NCI-H187 treated with DMSO at 0.1 percent for 48 hours (cell line): ENCODE measurements at regions not wholly inside any gene's neighbourhood (a gene's known extent, or its start where the extent isn't known, plus 50 kb on each side); places are given as distances from the start of the nearest gene placed in this dataset.
"Not testable (repeated sequence)": the region's sequence is repeated elsewhere in the genome, so short reads cannot be mapped to it uniquely, and the experiment has no call there.

Source experiments
- DNase-seq: peaks from one replicate; lab custom pipeline; 2025; lab: John Stamatoyannopoulos, UW

DNA sequence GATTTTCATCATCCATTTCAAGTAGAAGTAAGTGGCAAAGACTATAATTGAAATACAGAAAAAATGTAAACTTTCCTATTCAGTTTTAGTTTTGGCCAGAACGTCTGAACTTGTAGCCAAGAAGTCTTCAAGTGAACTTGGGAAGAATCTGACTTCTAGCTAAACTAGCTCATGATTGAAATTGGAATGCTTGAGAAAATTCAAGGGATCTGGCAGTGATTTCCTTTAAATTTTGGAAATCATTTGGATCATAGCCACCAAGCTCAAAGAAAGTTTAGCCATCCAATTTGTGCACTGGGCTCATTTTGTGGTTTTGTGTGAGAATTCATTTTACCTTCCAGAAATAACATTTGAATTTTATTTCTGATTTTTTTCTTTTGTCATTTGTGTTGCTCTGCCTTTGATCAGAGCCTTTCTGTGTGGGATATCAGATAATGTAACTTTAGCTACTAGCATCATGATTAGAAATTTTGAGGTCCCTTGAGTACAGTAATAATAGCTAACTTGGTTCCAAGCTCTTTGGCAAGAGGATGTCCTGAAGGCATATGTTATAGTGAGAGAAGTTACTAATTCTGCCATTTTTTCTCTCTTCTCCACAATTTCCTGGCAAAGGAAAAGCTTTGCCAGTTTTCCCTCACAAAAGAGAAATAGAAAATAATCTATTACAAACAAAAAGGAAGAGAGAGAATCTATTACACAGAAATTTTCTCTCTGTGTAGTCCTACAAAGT is 2123.7 kb upstream of the RAG2 start:
- DNase-seq = no peak

DNA sequence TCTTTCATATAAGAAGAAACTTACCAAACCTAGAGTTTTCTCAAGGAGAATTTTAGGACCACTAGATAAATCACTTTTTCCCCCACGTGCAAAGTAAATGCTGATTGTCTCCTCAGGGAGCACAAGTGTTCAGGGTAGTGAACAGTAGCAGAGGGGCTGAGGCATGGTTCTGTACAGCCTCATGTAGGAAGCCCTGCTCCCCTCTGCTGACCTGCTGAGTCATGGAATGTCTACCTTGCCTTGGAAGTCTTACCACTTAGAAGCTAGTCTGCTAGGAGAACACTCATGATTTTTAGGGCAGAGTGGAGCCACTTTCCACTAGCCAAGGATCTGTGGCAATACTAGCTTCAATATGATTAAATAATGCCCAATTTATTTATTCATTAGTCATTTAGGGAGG is 2120.6 kb upstream of the RAG2 start:
- no peak for DNase-seq

DNA sequence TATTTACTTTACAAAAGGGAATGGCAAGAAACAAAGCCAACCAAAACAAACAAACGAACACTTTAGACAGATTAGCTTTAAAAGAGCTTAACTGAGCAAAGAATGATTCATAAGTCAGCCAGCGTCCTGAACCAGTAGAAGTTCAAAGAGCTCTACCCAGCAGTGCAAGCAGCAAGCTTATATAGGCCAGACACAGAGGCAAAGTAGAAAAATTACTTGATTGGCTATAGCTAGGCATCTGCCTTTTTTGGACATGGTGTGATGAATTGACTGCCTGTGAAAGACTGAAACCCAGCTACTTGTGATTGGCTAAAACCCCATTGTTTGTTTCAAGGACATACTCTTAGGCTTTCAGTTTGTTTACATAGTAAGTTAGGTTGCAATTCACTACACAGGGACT is 2120.0 kb upstream of the RAG2 start:
- no peak for DNase-seq

DNA sequence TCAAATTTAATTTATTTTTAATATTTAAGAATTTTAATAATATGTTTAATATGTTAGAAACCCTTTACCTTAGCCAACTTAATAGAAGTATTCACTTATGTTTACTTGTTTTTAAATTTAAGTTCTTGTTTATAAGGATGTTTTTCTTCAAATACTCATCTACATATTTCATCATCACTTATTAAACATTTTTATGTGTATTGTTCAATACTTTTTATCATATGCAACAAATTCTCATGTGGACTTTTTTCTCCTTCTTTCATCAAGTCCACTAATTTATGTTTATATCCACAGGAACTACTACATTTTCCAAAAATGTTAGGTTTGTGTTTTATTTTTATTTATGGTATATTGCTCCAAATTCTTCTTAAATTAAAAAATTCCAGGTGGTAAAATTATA is 2113.1 kb upstream of the RAG2 start:
- no peak for DNase-seq

DNA sequence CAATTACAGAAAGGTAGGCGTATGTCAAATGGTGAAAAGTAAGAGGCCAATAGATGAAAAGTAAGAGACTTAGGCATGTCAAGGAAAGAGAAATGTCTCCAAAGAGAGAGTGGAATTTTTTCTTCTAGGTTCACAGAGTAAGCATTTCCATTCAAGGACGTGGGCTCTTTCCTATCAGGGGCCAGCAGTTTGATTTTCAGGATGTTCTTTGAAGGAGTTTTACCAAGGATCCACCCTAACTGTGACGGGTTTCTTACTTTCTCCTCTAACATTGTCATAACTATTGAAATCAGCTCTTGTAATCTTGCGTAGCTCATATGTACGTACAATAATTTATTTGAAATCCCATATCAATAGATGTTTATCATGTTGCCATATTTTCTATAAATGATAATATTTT is 2112.2 kb upstream of the RAG2 start:
- no peak for DNase-seq

DNA sequence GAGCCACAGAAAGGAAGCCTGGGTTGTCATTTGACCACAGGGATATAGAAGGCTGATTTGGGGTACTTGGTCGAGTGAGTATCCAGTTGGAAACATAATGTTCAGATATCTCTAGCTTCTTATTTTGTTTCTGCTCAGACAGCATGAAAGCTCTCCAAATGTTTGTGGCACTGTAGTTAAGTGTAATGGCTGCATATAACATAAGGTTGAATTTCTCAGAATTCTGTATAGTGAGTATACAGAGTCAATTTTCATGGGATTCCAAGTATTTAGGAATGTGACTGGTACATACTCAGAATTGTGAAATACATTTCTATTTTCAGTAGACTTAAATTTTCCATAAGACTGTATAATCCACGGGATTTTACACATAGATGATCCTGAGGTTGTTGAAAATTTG is 2102.1 kb upstream of the RAG2 start:
- no peak for DNase-seq

DNA sequence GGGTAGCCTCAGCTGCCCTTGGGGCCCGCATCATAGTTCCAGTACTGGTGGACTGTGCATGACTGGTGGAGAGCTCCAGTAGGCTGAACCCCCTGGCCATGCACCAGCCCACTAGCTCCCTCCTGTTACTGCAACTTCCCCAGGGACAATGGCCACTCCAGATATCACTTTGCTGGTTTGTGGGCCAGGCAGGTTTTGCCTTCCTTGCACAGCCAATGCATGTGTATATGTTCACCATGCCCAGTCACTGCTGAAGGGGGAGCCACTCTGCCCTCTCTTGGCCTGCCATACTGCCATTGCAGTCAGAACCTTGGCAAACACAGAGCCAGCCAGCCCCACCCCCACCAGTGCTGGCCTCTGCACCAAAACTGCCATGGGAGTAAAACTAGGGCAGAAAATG is 2095.3 kb upstream of the RAG2 start:
- no peak for DNase-seq

DNA sequence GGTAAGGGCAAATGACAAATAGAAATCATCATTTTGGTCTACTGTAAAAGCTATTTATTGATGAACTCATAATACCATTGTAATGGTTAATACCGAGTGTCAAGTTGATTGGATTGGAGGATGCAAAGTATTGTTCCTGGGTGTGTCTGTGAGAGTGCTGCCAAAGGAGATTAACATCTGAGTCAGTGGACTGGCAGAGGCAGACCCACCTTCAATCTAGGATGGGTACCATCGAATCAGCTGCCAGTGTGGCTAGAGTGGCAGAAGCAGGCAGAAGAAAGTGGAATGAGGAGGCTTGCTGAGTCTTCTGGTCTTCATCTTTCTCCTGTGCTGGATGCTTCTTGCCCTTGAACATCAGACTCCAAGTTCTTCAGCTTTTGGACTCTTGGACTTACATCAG is 2092.2 kb upstream of the RAG2 start:
- not testable (repeated sequence) for DNase-seq

DNA sequence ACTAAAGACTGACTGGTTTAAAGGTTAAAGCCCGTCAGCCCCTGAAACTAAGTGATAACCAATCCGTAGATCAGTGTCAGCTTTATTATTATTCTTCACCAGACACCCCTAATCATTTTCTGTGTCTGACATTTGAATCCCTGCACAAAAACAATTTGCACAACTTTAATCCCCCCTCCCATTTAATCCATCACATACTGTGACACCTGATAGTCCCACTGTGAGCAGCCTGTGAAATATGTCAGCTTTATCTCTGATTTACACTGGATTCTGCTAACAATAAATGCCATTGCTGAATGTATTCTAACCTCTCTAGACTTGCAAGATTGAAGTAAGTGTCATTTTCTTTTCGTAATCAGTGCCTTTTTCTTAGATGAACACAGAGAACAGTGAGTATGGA is 2089.0 kb upstream of the RAG2 start:
- DNase-seq = no peak

DNA sequence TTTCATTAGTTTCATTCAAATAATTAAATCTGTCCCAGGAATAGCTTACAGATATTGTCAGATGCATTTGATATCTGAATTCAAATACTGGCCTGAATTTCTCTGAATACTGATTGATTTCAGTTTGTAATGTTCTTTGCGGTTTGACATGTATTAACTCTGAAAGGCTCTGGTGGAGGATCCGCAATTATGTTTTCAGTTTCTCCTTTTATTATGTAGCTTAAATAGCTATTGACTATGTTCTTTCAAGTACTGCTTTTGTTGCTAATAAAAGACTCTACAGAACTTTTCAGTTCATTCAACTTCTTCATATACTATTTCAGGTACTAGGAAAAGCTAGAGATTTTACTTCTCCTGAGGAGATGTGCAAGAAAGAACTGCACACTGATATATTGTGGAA is 2085.4 kb upstream of the RAG2 start:
- no peak for DNase-seq

DNA sequence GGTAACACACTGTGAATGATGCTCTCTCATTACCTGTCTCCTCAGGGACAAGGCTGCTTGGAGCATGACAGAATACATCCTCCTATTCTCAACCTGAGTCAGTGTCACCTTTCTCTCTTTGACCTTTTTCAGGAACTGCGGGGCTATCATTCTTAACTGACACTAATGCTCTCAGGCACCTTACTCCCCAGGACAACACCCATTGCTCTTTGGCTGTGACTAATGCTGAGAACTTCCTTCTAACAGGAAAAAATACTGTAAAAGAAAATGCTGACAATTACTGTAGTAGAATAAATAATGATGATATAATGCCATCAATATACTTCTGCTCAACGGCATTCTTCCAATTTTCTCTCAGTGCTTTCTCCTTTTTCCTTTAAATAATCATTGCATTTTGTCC is 2082.7 kb upstream of the RAG2 start:
- DNase-seq = no peak

DNA sequence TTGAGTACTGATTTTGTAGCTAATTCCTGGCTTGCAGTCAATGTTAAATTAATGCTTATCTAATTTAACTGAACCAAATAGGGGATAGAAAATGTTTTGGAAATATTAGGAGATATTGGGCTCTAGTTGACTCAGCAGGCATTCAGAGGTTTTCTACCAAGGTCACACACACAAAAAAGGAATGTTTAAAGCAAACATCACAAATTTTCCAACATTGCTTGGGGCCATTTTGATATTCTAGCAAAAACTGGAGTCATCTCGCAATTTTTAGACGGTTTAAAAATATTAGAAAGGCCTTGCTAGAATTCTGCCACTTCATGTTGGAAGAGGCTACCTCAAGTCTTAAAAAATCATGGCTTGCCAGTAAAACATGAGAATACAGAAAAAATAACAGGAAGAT is 2082.1 kb upstream of the RAG2 start:
- no peak for DNase-seq

DNA sequence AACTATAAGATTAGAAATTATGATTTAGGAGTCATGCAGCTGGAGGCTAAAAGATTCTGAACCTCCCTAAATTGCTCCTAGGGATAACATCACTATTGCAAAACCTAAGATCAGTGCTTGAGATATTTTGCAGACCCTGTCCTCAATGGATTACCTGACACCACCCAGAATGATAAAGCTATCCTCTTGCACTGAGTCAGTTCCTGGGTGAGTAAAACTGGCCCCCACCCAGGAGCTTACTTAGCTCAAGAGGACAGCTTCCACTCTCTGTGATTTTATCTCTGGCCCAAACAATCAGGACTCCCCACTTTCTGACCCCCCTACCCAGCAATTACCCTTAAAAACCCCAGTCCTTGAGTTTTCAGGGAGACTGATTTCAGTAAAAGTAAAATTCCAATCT is 2074.4 kb upstream of the RAG2 start:
- DNase-seq = no peak

DNA sequence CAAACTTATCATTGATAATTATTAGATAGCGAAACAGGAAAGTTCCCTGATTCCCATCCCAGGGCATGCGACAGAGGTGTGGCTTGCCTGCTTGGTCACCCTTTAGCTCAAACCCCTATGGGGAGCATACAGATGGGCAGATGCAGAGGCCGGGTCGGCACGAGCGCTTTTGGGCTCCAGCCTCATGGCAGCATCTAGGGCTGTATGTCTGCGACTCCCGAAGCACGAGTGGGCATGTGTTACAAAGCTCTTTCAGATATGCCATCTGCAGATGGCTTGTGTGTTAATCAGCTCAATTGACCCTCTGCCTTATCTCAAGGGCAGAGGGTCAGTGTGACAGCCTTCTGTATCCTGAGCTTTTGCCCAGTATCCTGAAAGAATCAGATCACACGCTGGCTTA is 2069.3 kb upstream of the RAG2 start:
- DNase-seq = no peak

DNA sequence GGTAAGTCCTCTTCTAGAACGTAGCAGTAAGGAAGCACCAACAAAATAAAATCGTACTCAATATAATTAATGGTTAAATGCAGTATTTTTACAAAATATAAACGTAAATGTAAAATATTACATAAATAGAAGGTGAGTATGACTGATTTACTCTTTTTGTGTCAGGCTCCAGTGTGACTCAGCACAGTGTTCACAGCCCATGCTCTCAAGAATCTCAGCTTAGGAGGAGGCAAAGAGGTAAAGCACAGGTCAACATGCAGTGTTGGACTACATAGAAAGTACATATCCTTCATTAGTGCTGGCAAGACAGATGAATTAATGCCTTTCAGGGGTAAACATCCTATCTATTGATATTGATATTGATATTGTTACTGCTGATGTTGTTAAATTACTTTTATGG is 2050.6 kb upstream of the RAG2 start:
- DNase-seq = no peak

DNA sequence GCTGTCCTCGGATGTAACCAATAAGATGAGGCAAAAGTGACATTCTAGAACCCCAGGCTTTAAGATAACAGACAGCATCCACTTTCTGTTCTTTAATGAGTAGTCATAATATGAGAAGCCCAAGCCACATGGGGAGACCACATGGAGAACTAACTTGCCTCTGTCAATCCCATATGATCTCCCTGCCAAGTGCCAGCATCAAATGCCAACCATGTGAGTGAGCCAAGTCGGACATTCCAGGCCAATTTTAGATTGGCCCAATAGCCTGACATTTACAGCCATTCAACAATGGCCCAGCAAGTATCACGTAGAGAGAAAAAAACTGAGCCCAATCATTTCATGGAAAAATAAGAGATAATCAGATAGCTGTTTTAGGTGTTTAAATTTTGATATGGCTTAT is 2048.3 kb upstream of the RAG2 start:
- no peak for DNase-seq

DNA sequence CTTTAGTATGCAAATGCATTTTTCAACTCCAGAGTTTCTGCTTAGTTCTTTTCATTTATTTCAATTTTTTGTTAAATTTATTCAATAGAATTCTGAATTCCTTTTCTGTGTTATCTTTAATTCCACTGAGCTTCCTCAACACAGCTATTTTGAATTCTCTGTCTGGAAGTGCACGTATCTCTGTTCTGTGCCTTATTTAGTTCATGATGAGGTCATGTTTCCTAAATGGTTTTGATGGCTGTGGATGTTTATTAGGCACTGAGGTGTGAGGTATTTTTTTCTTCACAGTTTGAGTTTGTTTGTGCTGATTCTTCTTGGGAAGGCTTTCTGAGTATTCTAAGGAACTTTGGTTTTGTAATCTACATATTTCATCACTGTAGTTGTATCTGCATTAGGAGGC is 2042.8 kb upstream of the RAG2 start:
- no peak for DNase-seq

DNA sequence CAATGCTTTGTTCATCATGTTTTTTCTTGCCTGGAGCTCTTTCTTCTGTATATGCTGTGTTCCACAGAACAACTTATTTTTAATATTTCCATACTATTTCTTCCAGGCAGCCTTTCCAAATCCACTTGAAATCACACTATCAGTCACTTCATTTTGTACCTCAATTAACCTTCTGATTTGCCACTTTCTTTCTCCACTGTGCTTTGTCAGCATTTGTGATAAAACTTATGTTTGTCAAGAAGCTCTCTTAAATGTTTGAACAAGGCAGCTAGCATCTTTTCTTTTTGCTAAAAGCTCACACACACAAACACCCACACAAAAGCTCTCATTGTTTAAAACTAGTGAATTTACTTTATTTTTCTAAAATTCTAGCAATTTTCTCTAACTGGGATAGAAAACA is 2014.7 kb upstream of the RAG2 start:
- DNase-seq = no peak

DNA sequence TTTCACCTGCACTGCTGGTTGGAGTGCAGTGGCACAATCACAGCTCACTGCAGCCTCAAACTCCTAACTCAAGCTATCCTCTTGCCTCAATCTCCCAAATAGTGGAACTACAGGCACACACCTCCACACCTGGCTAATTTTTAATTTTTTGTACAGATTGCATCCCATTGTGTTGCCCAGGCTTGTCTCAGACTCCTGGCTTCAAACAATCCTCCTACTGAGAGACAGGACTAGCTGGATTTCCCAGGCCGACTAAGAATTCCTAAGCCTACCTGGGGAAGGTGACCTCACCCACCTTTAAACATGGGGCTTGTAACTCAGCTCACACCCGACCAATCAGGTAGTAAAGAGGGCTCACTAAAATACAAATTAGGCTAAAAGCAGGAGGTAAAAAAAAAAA is 2003.3 kb upstream of the RAG2 start:
- not testable (repeated sequence) for DNase-seq

DNA sequence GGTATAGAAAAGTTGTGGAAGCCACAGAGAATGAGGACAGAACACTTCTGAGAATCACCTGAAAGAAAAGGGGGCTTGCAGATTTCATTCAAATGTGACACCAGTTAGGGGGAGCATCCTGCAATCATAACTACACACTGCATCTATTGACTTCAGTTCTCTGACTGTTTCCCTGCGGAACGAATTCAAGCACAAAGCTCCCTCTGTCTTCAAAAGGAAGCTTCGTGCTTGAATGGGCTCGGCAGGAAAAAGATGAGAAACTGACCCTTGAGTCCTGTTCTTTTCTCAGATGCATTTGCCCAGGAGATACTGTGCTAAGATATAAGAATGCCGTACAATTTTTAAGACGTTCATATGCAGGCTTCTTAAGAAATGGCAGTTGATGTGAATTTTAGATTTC is 2000.4 kb upstream of the RAG2 start:
- no peak for DNase-seq

DNA sequence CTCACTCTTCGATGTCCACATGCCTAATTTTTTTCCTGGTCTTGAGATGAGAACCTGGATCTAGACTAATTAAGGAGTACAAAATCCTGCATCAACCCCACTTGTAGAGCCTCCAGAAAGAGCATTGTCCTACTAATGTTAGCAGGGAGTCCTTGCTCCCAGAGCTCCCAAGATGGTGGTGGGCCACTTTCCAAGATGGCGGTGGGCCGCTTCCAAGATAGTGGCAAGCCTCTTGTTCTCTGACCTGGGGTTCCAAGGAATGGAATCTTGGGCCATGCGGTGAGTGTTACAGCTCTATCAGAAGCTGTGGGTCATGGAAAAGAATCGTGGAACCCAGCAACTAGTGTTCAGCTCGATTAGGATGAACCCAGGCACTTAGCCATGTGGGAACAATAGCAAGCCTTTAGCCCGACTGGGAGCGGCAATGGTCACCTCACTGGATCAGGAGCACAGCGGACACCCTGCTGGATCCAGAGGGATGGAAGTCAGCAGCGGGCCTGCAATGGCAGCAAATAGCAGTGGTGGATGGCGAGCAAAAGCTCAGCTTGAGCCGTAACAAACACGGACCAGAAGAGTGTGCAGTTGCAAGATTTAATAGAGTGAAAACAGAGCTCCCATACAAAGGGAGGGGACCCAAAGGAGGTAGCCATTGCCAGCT is 1997.5 kb upstream of the RAG2 start:
- not testable (repeated sequence) for DNase-seq

DNA sequence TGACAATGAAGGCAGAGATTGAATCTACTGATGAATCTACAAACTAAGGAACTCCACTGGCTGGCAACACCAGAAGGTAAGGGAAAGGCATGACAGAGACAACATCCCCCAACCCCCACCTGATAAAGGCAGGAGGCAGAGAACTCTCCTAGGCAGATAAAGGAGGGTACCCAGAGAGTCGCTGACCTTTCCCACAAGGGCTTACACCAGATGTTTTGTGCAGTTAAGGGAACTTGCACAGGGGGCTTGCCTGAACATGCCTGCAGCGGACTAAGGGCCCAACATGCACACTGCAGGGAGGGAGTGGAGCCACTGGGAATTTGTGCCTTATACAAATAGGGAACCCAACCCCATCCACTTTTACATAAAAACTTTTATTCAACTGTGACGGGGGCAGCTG is 1996.9 kb upstream of the RAG2 start:
- no peak for DNase-seq

DNA sequence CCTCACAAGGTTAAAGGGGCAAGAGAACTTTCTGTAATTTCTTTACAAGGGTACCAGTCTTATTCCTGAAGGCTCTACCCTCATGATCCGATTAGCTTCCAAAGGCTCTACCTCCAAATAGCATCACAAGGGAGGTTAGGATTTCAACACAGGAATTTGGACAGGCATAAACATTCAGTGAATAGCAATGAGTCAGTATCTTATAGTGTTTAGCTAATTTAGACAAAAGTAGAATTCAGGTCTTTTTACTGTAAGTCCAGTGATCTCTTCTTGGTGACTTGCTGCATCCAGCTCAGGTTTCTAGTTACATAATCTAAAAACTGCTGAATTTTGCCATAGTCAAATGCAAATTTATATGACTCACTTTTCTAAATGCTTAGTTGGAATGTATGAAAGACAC is 1995.6 kb upstream of the RAG2 start:
- DNase-seq = no peak

DNA sequence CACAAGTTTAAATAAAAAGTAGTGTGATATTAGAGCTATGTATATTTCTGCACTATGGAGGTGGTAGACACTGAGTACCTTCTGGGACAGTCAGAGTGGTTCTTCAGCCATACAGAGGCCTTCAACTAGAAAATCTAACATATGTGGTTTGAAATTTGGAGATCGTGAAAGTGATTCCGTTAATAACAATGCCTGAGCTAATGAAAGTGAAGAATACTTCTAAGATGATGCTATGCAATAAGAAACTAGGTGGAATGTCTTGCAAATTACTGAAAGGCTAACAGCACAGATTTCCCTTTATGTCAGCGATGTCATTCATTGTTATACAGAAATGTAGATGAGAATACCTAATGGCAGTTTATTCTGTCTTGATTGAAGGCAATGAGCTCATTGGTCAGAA is 1984.7 kb upstream of the RAG2 start:
- DNase-seq = no peak
